GM13976 (cell line): ENCODE measurements at regions not wholly inside any gene's neighbourhood (a gene's known extent, or its start where the extent isn't known, plus 50 kb on each side); places are given as distances from the start of the nearest gene placed in this dataset.
"Not testable (repeated sequence)": the region's sequence is repeated elsewhere in the genome, so short reads cannot be mapped to it uniquely, and the experiment has no call there.

Source experiments
- DNase-seq: peaks from one replicate; pipeline ENCODE4 v3.0.0; 2012; ENCODE audit warnings: low spot score
- in situ Hi-C: fragments of 300-500 bp; cut with MboI; formaldehyde crosslinking; loops from one replicate; pipeline ENCODE4 v1.12.0; 2022; ENCODE audit warnings: low sequenced_read_pairs, mixed read lengths, inconsistent platforms; ENCODE audit not compliant: unreplicated experiment
- TF ChIP-seq, protein P1 (sequence below): IDR thresholded peaks from 2 replicates; pipeline ENCODE4 v1.5.1; 2012; ENCODE audit warnings: borderline replicate concordance, mild to moderate bottlenecking; ENCODE audit not compliant: insufficient read depth; ENCODE audit errors: extremely low read depth, missing control alignments, control extremely low read depth

DNA sequence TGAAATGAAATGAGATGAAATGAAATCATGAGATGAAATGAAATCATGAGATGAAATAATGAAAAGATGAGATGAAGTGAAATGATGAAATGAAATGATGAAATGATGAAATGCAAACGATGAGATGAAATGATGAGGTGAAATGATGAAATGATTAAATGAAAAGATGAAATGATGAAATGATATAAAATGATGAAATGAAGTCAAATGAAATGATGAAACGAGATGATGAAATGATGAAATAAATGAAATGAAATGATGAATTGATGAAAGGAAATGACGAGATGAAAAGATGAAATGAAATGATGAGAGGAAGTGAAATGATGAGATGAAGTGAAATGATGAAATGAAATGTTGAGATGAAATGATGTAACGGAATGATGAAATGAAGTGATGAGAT lies 595.6 kb downstream of the TP53TG3F start:
- DNase-seq = no peak
- in situ Hi-C loops = no loop called here
- TF ChIP-seq, protein P1, sequence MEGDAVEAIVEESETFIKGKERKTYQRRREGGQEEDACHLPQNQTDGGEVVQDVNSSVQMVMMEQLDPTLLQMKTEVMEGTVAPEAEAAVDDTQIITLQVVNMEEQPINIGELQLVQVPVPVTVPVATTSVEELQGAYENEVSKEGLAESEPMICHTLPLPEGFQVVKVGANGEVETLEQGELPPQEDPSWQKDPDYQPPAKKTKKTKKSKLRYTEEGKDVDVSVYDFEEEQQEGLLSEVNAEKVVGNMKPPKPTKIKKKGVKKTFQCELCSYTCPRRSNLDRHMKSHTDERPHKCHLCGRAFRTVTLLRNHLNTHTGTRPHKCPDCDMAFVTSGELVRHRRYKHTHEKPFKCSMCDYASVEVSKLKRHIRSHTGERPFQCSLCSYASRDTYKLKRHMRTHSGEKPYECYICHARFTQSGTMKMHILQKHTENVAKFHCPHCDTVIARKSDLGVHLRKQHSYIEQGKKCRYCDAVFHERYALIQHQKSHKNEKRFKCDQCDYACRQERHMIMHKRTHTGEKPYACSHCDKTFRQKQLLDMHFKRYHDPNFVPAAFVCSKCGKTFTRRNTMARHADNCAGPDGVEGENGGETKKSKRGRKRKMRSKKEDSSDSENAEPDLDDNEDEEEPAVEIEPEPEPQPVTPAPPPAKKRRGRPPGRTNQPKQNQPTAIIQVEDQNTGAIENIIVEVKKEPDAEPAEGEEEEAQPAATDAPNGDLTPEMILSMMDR = no peak

DNA sequence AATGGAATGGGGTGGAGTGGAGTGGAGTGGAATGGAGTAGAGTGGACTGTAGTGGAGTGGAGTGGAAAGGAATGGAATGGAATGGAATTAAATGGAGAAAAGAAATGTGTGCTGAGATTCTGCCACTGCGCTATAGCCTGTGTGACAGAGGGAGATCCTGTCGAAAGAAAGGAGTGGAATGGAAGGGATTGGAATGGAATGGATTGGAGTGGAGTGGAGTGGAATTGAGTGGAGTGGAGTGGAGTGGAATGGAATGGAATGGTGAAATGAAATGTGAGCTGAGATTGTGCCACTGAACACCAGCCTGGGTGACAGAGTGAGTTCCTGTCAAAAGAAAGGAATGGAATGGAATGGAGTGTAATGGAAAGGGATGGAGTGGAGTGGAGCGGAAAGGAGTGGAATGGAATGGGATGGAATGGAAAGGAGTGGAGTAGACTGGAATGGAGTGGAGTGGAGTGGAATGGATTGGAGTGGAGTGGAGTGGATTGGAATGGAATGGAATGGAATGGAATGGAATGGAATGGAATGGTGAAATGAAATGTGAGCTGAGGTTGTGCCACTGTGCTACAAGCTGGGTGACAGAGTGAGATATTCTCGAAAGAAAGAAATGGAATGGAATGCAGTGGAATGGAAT lies 603.3 kb downstream of the TP53TG3F start:
- DNase-seq, in situ Hi-C loops: not testable (repeated sequence)

DNA sequence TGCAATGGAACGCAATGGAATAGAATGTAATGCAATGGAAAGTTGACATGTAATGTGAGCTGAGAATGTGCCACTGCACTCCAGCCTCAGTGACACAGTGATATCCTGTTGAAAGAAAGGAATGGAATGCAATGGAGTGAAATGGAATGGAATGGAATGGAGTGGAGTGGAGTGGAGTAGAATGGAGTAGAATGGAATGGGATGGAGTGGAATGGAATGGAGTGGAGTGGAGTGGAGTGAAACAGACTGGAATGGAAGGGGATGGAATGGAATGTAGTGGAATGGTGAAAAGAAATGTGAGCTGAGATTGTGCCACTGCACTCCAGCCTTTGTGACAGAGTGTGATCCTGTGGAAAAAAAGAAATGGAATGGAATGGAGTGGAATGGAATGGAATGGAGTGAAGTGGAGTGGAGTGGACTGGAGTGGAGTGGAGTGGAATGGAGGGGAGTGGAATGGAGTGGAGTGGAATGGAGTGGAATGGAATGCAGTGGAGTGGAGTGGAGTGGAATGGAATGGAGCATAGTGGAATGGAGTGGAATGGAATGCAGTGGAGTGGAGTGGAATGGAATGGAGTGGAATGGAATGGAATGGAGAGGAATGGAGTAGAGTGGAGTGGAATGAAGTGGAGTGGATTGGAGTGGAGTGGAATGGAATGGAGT lies 604.2 kb downstream of the TP53TG3F start:
- in situ Hi-C loops, DNase-seq: not testable (repeated sequence)

DNA sequence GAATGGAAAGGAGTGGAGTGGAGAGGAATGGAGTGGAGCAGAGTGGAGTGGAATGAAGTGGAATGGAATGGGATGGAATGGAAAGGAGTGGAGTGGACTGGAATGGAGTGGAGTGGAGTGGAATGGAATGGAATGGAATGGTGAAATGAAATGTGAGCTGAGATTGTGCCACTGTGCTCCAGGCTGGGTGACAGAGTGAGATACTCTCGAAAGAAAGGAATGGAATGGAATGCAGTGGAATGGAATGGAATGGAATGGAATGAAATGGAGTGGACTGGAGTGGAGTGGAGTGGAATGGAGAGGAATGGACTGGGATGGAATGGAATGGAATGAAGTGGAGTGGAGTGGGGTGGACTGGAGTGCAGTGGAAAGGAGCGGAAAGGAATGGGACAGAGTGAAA lies 605.2 kb downstream of the TP53TG3F start:
- DNase-seq, in situ Hi-C loops: not testable (repeated sequence)

DNA sequence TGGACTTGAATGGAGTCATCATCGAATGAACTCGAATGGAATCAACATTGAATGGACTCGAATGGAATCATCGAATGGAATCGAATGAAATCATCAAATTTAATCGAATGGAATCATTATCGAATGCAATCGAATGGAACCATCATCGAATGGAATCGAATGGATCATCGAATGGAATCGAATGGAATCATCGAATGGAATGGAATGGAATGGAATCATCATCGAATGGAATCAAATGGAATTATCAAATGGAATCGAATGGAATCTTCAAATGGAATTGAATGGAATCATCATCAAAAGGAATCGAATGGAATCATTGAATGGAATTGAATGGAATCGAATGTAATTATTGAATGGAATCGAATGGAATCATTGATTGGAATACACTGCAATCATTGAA lies 610.3 kb downstream of the TP53TG3F start:
- in situ Hi-C loops, DNase-seq: not testable (repeated sequence)

DNA sequence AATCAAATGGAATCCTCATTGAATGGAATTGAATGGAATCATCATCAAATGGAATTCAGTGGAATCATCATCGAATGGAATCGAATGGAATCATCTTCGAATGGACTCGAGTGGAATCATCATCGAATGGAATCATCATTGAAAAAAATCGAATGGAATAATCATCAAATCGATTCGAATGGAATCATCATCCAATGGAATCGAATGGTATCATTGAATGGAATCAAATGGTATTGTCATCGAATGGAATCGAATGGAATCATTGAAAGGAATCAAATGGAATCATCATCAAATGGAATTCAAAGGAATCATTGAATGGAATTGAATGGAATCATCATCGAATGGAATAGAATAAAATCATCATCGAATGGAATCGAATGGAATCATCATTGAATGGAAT lies 619.3 kb downstream of the TP53TG3F start:
- DNase-seq = no peak
- in situ Hi-C loops = no loop called here

DNA sequence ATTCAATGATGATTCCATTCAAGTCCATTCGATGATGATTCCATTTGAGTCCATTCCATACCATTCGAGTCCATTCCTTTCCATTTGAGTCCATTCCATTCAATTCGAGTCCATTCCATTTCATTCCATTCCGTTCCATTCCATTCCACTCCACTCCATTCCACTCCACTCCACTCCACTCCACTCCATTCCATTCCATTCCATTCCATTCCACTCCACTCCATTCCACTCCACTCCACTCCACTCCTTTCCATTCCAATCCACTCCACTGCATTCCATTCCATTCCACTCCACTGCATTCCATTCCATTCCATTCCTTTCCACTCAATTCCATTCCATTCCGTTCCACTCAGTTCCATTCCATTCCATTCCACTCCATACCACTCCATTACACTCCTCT lies 625.6 kb downstream of the TP53TG3F start:
- DNase-seq, in situ Hi-C loops: not testable (repeated sequence)

More for the DNA sequence above, 619.3 kb downstream of the TP53TG3F start:
- TF ChIP-seq, protein P1 = no peak

DNA sequence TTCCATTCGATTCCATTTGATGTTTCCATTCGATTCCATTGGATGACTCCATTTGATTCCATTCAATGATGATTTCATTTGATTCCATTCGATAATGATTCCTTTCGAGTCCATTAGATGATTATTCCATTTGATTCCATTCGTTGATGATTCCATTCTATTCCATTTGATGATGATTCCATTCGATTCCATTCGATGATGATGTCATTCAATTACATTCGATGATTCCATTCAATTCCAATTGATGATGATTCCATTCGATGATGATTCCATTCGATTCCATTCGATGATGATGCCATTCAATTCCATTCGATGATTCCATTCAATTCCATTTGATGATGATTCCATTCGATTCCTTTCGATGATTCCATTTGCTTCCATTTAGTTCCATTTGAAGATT lies 635.6 kb downstream of the TP53TG3F start:
- DNase-seq, in situ Hi-C loops: not testable (repeated sequence)

DNA sequence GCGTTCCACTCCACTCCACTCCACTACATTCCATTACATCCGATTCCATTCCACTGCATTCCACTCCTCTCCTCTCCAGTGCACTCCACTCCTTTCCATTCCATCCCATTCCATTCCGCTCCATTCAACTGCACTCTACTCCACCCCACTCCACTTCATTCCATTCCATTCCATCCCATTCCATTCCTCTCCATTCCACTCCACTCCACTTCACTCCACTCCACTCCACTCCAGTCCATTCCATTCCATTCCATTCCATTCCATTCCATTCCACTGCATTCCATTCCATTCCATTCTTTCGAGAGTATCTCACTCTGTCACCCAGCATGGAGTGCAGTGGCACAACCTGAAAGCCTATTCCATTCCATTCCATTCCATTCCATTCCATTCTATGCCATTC lies 637.5 kb downstream of the TP53TG3F start:
- in situ Hi-C loops, DNase-seq: not testable (repeated sequence)

DNA sequence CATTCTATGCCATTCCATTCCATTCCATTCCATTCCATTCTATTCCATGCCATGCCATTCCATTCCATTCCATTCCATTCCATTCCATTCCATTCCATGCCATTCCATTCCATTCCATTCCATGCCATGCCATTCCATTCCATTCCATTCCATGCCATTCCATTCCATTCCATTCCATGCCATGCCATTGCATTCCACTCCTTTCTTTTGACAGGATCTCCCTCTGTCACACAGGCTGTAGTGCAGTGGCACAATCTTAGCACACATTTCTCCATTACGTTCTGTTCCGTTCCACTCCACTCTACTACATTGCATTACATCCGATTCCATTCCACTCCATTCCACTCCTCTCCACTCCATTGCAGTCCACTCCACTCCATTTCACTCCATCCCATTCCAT lies 637.9 kb downstream of the TP53TG3F start:
- DNase-seq, in situ Hi-C loops: not testable (repeated sequence)

DNA sequence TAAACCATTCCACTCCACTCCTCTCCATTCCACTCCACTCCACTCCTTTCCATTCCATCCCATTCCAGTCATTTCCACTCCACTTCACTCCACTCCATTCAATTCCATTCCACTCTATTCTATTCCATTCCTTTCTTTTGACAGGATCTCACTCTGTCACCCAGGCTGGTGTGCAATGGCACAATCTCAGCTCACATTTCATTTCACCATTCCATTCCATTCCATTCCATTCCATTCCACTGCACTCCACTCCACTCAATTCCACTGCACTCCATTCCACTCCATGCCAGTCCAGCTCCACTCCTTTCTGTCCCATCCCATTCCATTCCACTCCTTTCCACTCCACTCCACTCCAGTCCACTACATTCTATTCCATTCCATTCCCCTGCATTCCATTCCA lies 638.6 kb downstream of the TP53TG3F start:
- in situ Hi-C loops, DNase-seq: not testable (repeated sequence)

DNA sequence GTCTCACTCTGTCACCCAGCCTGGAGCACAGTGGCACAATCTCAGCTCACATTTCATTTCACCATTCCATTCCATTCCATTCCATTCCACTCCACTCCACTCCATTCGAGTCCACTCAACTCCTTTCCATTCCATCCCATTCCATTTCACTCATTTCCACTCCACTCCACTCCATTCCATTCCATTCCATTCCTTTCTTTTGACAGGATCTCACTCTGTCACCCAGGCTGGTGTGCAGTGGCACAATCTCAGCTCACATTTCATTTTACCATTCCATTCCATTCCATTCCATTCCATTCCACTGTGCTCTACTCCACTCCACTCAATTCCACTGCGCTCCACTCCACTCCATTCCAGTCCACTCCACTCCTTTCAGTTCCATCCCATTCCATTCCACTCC lies 639.6 kb downstream of the TP53TG3F start:
- in situ Hi-C loops, DNase-seq: not testable (repeated sequence)
